Stimulated activated naive CD8-positive, alpha-beta T cell treated with anti-CD3 and anti-CD28 coated beads, Interleukin-15, amount 100 ng/mL, for 72 hours (primary cell): ENCODE measurements at regions not wholly inside any gene's neighbourhood (a gene's known extent, or its start where the extent isn't known, plus 50 kb on each side); places are given as distances from the start of the nearest gene placed in this dataset.
A peak's percentile ranks its signal among the peaks of the same experiment; 100 is the strongest.

Experiments
- ATAC-seq: fragments of 150-1000 bp; cut with Tn5 transposase; 2 replicates; pipeline ENCODE4 v1.10.0; 2021; ENCODE audit warnings: mild to moderate bottlenecking, moderate library complexity
- DNase-seq, 2 donors: peaks; one replicate each; pipeline ENCODE4 v3.0.0; 2021 to 2022
- H3K27ac Mint-ChIP-seq, 2 donors: one replicate each; pipeline ENCODE4 v1.8.0; 2022; ENCODE audit warnings: mild to moderate bottlenecking in 2 of 2, mixed read lengths in 2 of 2, moderate library complexity in 2 of 2
- H3K27me3 Mint-ChIP-seq: one replicate; pipeline ENCODE4 v1.8.0; 2022; ENCODE audit warnings: mixed read lengths
- H3K4me1 Mint-ChIP-seq: one replicate; pipeline ENCODE4 v1.8.0; 2022; ENCODE audit warnings: mild to moderate bottlenecking, mixed read lengths
- H3K4me3 Mint-ChIP-seq, 2 donors: one replicate each; pipeline ENCODE4 v1.8.0; 2022; ENCODE audit warnings: mild to moderate bottlenecking in 2 of 2, mixed read lengths in 2 of 2, moderate library complexity in 1 of 2
- H3K9me3 Mint-ChIP-seq, 2 donors: one replicate each; pipeline ENCODE4 v1.8.0; 2022; ENCODE audit warnings: mixed read lengths in 2 of 2

GRCh38 chr2:105150231-105150630 lies 91.3 kb upstream of the GPR45 start:
- H3K27me3 Mint-ChIP-seq, result peaks cover 63% of the 10 kb centered on the region
- H3K9me3 Mint-ChIP-seq, result no peaks in the 10 kb centered on the region
- no peaks in the 10 kb centered on the region for H3K4me1 Mint-ChIP-seq
- H3K4me3 Mint-ChIP-seq, result no peak overlapping the region
- no peak for DNase-seq
- H3K27ac Mint-ChIP-seq, result no peak overlapping the region
- no peak for ATAC-seq

GRCh38 chr2:105154119-105154818 lies 87.3 kb upstream of the GPR45 start:
- H3K27me3 Mint-ChIP-seq, result peaks cover 68% of the 10 kb centered on the region
- DNase-seq (no peak), ATAC-seq (no peak)
- H3K27ac Mint-ChIP-seq, result no peak overlapping the region
- no peaks in the 10 kb centered on the region for H3K4me1 Mint-ChIP-seq
- H3K9me3 Mint-ChIP-seq, result peaks cover 23 to 32% of the 10 kb centered on the region in 2 donors
- H3K4me3 Mint-ChIP-seq, result no peak overlapping the region

- Mint-ChIP-seq H3K4me3 (no peak overlapping the region), H3K27me3 (peaks cover 63% of the 10 kb centered on the region), H3K27ac (no peak overlapping the region), H3K4me1 (no peaks in the 10 kb centered on the region), H3K9me3 (peaks cover 23 to 32% of the 10 kb centered on the region in 2 donors)
- ATAC-seq, result no peak
- no peak for DNase-seq
These were observed 85.4 kb upstream of the GPR45 start for GRCh38 chr2:105156166-105156565.

GRCh38 chr2:105158002-105158401 lies 83.5 kb upstream of the GPR45 start:
- H3K4me3 Mint-ChIP-seq, result no peak overlapping the region
- no peak for DNase-seq
- no peaks in the 10 kb centered on the region for H3K4me1 Mint-ChIP-seq
- no peak overlapping the region for H3K27ac Mint-ChIP-seq
- H3K9me3 Mint-ChIP-seq, result peaks cover 23 to 32% of the 10 kb centered on the region in 2 donors
- no peak for ATAC-seq
- peaks cover 50% of the 10 kb centered on the region for H3K27me3 Mint-ChIP-seq

- no peak overlapping the region for H3K27ac Mint-ChIP-seq
- H3K27me3 Mint-ChIP-seq, result peaks cover 28% of the 10 kb centered on the region
- no peak for ATAC-seq
- no peaks in the 10 kb centered on the region for H3K9me3 Mint-ChIP-seq
- no peak for DNase-seq
- H3K4me1 Mint-ChIP-seq, result no peaks in the 10 kb centered on the region
- H3K4me3 Mint-ChIP-seq, result no peak overlapping the region
These were observed 74.9 kb upstream of the GPR45 start for GRCh38 chr2:105166688-105167087.

GRCh38 chr2:105168543-105168942 lies 73.0 kb upstream of the GPR45 start:
- Mint-ChIP-seq H3K4me3 (no peak overlapping the region), H3K9me3 (no peaks in the 10 kb centered on the region), H3K4me1 (no peaks in the 10 kb centered on the region), H3K27me3 (peaks cover 31% of the 10 kb centered on the region), H3K27ac (no peak overlapping the region)
- no peak for DNase-seq
- ATAC-seq, result no peak

- H3K27ac Mint-ChIP-seq, result peak overlapping the region in 1 of 2 donors; percentile 6
These were observed 66.3 kb upstream of the GPR45 start for GRCh38 chr2:105175231-105175630.

GRCh38 chr2:105176429-105176828 lies 65.1 kb upstream of the GPR45 start:
- H3K4me1 Mint-ChIP-seq, result no peaks in the 10 kb centered on the region
- no peak overlapping the region for H3K27ac Mint-ChIP-seq
- DNase-seq (no peak), ATAC-seq (no peak)
- H3K4me3 Mint-ChIP-seq, result no peak overlapping the region
- no peaks in the 10 kb centered on the region for H3K9me3 Mint-ChIP-seq
- peaks cover 41% of the 10 kb centered on the region for H3K27me3 Mint-ChIP-seq

More at GRCh38 chr2:105175231-105175630, 66.3 kb upstream of the GPR45 start:
- DNase-seq, result no peak
- Mint-ChIP-seq H3K27me3 (peaks cover 46% of the 10 kb centered on the region), H3K9me3 (no peaks in the 10 kb centered on the region), H3K4me3 (no peak overlapping the region), H3K4me1 (no peaks in the 10 kb centered on the region)
- no peak for ATAC-seq

GRCh38 chr2:105177008-105177407 lies 64.5 kb upstream of the GPR45 start:
- Mint-ChIP-seq H3K4me1 (no peaks in the 10 kb centered on the region), H3K4me3 (no peak overlapping the region), H3K27me3 (peaks cover 44% of the 10 kb centered on the region), H3K9me3 (no peaks in the 10 kb centered on the region), H3K27ac (no peak overlapping the region)
- ATAC-seq (no peak), DNase-seq (no peak)

- DNase-seq (no peak), ATAC-seq (peak; percentile 23)
- no peak overlapping the region for H3K4me3 Mint-ChIP-seq
- H3K4me1 Mint-ChIP-seq, result no peaks in the 10 kb centered on the region
- no peak overlapping the region for H3K27ac Mint-ChIP-seq
- no peaks in the 10 kb centered on the region for H3K9me3 Mint-ChIP-seq
- peaks cover 44% of the 10 kb centered on the region for H3K27me3 Mint-ChIP-seq
These were observed 63.8 kb upstream of the GPR45 start for GRCh38 chr2:105177536-105178254.

GRCh38 chr2:105179469-105180372 lies 61.8 kb upstream of the GPR45 start:
- ATAC-seq (no peak), DNase-seq (no peak)
- peaks cover 29% of the 10 kb centered on the region for H3K27me3 Mint-ChIP-seq
- H3K9me3 Mint-ChIP-seq, result no peaks in the 10 kb centered on the region
- H3K4me1 Mint-ChIP-seq, result no peaks in the 10 kb centered on the region
- no peak overlapping the region for H3K27ac Mint-ChIP-seq
- no peak overlapping the region for H3K4me3 Mint-ChIP-seq

- Mint-ChIP-seq H3K4me3 (no peak overlapping the region), H3K27ac (no peak overlapping the region), H3K27me3 (peaks cover 21% of the 10 kb centered on the region), H3K4me1 (no peaks in the 10 kb centered on the region), H3K9me3 (no peaks in the 10 kb centered on the region)
- DNase-seq (no peak), ATAC-seq (no peak)
These were observed 61.0 kb upstream of the GPR45 start for GRCh38 chr2:105180491-105180972.

- Mint-ChIP-seq H3K27me3 (peaks cover 13% of the 10 kb centered on the region), H3K4me3 (no peak overlapping the region), H3K9me3 (no peaks in the 10 kb centered on the region), H3K4me1 (no peaks in the 10 kb centered on the region), H3K27ac (no peak overlapping the region)
- ATAC-seq, result no peak
- no peak for DNase-seq
These were observed 60.3 kb upstream of the GPR45 start for GRCh38 chr2:105181282-105181681.

GRCh38 chr2:105183555-105184323 lies 57.8 kb upstream of the GPR45 start:
- Mint-ChIP-seq H3K9me3 (no peaks in the 10 kb centered on the region), H3K4me1 (no peaks in the 10 kb centered on the region), H3K27me3 (peaks cover 8% of the 10 kb centered on the region), H3K4me3 (no peak overlapping the region), H3K27ac (no peak overlapping the region)
- DNase-seq (no peak), ATAC-seq (no peak)

GRCh38 chr2:105184420-105184819 lies 57.1 kb upstream of the GPR45 start:
- no peak overlapping the region for H3K4me3 Mint-ChIP-seq
- H3K4me1 Mint-ChIP-seq, result no peaks in the 10 kb centered on the region
- ATAC-seq, result no peak
- H3K27me3 Mint-ChIP-seq, result peaks cover 8% of the 10 kb centered on the region
- H3K9me3 Mint-ChIP-seq, result no peaks in the 10 kb centered on the region
- H3K27ac Mint-ChIP-seq, result no peak overlapping the region
- DNase-seq, result no peak
